Activated CD4-positive, alpha-beta T cell treated with anti-CD3 and anti-CD28 coated beads, Interleukin-2, amount 10 ng/mL, durations not matched to agents 7 days and 5 days (primary cell): ENCODE measurements at regions not wholly inside any gene's neighbourhood (a gene's known extent, or its start where the extent isn't known, plus 50 kb on each side); places are given as distances from the start of the nearest gene placed in this dataset.
A peak's percentile ranks its signal among the peaks of the same experiment; 100 is the strongest.
"Not testable (repeated sequence)": the region's sequence is repeated elsewhere in the genome, so short reads cannot be mapped to it uniquely, and the experiment has no call there.

Source experiments
- CTCF ChIA-PET: fragments of 350-600 bp; sonication (Branson Sonifier 250); formaldehyde crosslinking; loops from one replicate; lab custom pipeline; 2021; ENCODE audit warnings: antibody characterized with exemption; lab: Charles Lee
- POLR2A ChIA-PET: fragments of 350-600 bp; sonication (Branson Sonifier 250); formaldehyde crosslinking; loops from one replicate; lab custom pipeline; 2021; ENCODE audit warnings: antibody characterized with exemption; lab: Charles Lee
- DNase-seq: peaks from one replicate; pipeline ENCODE4 v3.0.0-alpha.2; 2020
- H3K27ac Mint-ChIP-seq: one replicate; pipeline ENCODE4 v1.8.0; 2021; ENCODE audit warnings: mild to moderate bottlenecking, moderate library complexity, mixed read lengths
- H3K27me3 Mint-ChIP-seq: one replicate; pipeline ENCODE4 v1.8.0; 2021; ENCODE audit warnings: mixed read lengths
- H3K36me3 Mint-ChIP-seq: one replicate; pipeline ENCODE4 v1.8.0; 2021; ENCODE audit warnings: low read depth, mixed read lengths
- H3K4me1 Mint-ChIP-seq: one replicate; pipeline ENCODE4 v1.8.0; 2021; ENCODE audit warnings: mixed read lengths
- H3K4me3 Mint-ChIP-seq: one replicate; pipeline ENCODE4 v1.8.0; 2021; ENCODE audit warnings: mild to moderate bottlenecking, moderate library complexity, mixed read lengths
- H3K9me3 Mint-ChIP-seq: one replicate; pipeline ENCODE4 v1.8.0; 2021; ENCODE audit warnings: mixed read lengths

- Mint-ChIP-seq H3K36me3 (no peaks in the 10 kb centered on the region), H3K27me3 (peaks cover 1% of the 10 kb centered on the region), H3K4me1 (no peaks in the 10 kb centered on the region), H3K9me3 (peaks cover 7% of the 10 kb centered on the region), H3K4me3 (no peak overlapping the region), H3K27ac (no peak overlapping the region)
- no peak for DNase-seq
- ChIA-PET POLR2A (no interaction called here), CTCF (no interaction called here)
Measured at GRCh38 chr12:97951717-97952116, 489.1 kb downstream of the RMST start.

- ChIA-PET CTCF (interaction anchor here (0.7 kb wide), 1 partner anchor 705 kb away, joined by 4 read pairs; no protein-coding TSS in a partner anchor), POLR2A (no interaction called here)
- H3K36me3 Mint-ChIP-seq = no peaks in the 10 kb centered on the region
- H3K27ac Mint-ChIP-seq = no peak overlapping the region
- H3K9me3 Mint-ChIP-seq = peaks cover 4% of the 10 kb centered on the region
- no peaks in the 10 kb centered on the region for H3K4me1 Mint-ChIP-seq
- no peak for DNase-seq
- H3K4me3 Mint-ChIP-seq = no peak overlapping the region
- H3K27me3 Mint-ChIP-seq = no peaks in the 10 kb centered on the region
Measured at GRCh38 chr12:97957109-97957508, 494.5 kb downstream of the RMST start.

DNA sequence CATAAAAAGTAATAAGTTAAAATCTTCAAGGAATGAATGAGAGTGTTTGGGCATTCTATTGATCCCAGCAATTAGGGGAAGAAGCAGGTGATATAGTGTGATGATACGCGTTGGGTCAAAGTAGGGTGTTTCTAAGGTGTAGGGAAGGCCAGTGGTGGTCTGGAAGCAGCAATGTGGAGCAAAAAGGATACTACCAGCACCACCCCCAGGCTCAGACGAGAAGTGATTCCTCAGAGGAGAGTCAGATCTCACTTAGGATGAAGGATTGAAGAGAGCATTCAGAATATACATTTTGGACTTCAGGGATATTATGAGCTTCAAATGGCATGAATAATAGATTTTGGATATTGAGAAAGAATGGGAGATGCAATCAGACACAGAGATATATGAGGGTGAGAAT, 497.6 kb downstream of the RMST start:
- POLR2A ChIA-PET = no interaction called here
- CTCF ChIA-PET = no interaction called here
- Mint-ChIP-seq H3K27ac (no peak overlapping the region), H3K4me3 (no peak overlapping the region), H3K36me3 (no peaks in the 10 kb centered on the region), H3K9me3 (peaks cover 4% of the 10 kb centered on the region), H3K27me3 (no peaks in the 10 kb centered on the region), H3K4me1 (no peaks in the 10 kb centered on the region)
- DNase-seq = no peak

DNA sequence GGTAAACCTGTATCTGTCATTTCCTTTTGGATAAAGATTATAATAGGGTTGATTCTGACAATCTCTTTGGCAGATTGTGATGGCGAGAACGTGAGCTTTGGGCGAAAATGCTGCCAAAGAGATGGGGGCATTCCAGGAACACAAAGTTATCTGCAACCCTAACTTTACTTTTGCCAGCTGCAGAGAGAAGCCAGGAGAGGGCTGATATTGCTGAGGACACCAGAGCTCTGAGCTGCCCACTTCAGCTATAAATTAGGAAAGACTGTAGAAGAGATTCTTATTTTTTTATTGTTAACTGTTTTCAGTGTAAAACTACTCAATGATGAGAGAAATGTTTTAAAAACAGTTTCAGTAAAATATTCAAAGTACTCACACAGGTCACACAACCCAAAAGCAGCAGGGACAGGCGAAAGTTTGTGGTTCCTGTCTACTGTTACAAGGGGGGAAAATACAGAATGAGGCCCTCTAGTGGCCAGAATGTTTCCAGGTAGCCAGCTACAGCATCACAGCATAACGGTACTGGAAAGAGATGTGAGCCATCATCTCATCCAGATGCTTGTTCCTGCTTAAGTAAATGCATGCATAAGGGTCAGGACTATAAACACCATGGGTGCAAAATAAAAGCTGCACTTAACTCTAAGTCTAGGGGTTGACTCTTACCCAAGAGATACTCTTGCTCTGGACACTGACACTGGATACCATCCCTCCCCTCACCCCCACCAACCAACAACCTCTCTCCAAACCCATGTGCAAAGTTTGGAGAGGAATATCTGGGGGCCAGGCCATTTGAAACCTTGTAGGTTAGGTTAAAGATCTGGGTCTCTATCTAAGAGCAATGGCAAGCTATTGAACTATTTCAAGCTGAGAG, 498.4 kb downstream of the RMST start:
- ChIA-PET CTCF (no interaction called here), POLR2A (no interaction called here)
- Mint-ChIP-seq H3K9me3 (peaks cover 4% of the 10 kb centered on the region), H3K4me1 (no peaks in the 10 kb centered on the region), H3K27me3 (no peaks in the 10 kb centered on the region), H3K36me3 (no peaks in the 10 kb centered on the region), H3K27ac (no peak overlapping the region), H3K4me3 (no peak overlapping the region)
- DNase-seq = peak; percentile 22

DNA sequence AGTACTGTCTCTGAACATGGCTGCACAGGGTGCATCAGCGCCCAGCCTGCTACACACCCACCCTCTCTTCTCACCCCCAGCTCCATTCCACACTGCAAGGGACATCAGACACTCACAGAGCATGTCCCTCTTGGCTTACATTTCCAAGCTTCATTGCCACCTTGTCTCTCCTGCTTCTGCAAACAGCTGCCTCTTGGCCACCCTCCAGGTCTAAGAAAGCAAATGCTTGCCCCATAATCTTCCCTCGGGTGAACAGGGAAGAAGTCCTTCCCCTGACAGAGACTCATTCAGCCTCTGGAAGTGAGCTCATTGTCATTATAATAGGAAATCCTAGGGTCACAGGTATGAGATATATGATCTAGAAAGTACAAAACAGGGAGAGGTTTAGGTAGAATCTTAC, 505.2 kb downstream of the RMST start:
- DNase-seq = no peak
- no peaks in the 10 kb centered on the region for H3K4me1 Mint-ChIP-seq
- no peak overlapping the region for H3K27ac Mint-ChIP-seq
- CTCF ChIA-PET = no interaction called here
- POLR2A ChIA-PET = no interaction called here
- H3K27me3 Mint-ChIP-seq = no peaks in the 10 kb centered on the region
- no peak overlapping the region for H3K4me3 Mint-ChIP-seq
- no peaks in the 10 kb centered on the region for H3K36me3 Mint-ChIP-seq
- H3K9me3 Mint-ChIP-seq = no peaks in the 10 kb centered on the region

DNA sequence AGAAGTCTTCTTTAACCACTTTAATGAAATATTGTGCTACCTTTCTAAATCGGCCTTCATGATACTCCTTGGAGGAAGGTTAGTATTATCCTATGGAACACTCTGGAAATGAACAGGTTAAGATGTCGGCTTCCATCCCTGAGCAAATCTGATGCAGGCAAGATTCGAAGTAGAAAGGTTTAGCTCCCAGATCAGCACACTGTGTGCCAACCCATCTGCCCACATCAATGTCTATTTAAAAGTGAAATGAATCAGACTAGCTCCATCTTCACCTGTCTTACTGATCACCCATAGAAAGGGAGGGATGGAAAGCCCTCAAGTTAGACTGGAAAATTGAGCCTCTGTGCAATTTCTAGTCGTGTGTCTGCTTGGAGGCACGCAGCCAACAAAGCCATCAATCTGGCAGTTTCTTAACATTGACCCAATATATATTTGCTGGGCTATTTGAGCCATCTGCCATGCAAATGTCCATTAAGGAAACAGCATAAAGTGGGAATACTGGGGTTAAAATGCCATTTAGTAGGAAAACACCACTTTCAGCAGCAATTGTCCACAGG, 506.1 kb downstream of the RMST start:
- no peak overlapping the region for H3K27ac Mint-ChIP-seq
- H3K36me3 Mint-ChIP-seq = no peaks in the 10 kb centered on the region
- H3K9me3 Mint-ChIP-seq = no peaks in the 10 kb centered on the region
- ChIA-PET CTCF (interaction anchor here (0.7 kb wide), 1 partner anchor 334 kb away, joined by 4 read pairs; no protein-coding TSS in a partner anchor), POLR2A (no interaction called here)
- no peak for DNase-seq
- no peaks in the 10 kb centered on the region for H3K27me3 Mint-ChIP-seq
- H3K4me1 Mint-ChIP-seq = no peaks in the 10 kb centered on the region
- H3K4me3 Mint-ChIP-seq = no peak overlapping the region

DNA sequence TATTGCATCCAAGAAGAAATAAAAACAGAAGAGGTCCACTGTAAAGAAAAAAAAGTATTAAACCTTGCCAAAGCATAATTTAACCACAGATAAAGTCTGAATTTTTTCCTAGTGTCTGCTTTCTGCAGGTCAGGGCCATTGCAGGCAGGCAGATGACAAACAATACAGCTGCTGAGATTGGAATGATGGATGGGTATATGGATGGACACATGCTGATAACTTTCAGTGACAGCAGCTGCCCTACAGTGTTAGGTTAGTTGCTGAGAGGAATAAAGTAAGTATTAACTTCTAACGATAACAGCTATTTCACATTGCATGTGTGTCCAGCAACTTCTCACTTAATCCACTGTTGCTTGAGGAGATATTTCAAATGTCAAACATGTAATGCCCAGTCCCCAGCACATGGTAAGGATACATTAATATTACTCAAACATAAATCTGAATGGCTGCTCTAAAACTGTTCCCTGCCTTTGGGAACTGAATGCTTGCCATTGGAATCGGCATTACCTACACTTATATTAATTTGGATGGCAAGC, 515.3 kb downstream of the RMST start:
- ChIA-PET POLR2A (no interaction called here), CTCF (no interaction called here)
- Mint-ChIP-seq H3K36me3 (no peaks in the 10 kb centered on the region), H3K27ac (no peak overlapping the region), H3K27me3 (no peaks in the 10 kb centered on the region), H3K4me1 (no peaks in the 10 kb centered on the region), H3K4me3 (no peak overlapping the region), H3K9me3 (no peaks in the 10 kb centered on the region)
- no peak for DNase-seq

DNA sequence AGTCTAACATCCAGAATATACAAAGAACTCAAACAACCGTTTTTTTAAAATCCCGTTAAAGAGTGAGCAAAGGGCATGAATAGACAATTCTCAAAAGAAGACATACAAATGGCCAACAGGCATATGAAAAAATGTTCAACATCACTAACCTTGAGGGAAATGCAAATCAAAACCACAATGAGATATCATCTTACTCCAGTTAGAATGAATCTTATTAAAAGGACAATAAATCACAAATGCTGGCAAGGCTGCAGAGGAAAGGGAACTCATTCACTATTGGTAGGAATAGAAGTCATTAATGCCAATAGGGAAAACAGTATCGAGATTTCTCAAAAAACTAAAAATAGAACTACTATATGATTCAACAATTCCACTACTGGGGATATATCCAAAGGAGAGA, 520.1 kb downstream of the RMST start:
- no peak overlapping the region for H3K4me3 Mint-ChIP-seq
- no peaks in the 10 kb centered on the region for H3K27me3 Mint-ChIP-seq
- POLR2A ChIA-PET = no interaction called here
- no peaks in the 10 kb centered on the region for H3K9me3 Mint-ChIP-seq
- DNase-seq = no peak
- no peak overlapping the region for H3K27ac Mint-ChIP-seq
- H3K36me3 Mint-ChIP-seq = no peaks in the 10 kb centered on the region
- CTCF ChIA-PET = no interaction called here
- H3K4me1 Mint-ChIP-seq = no peaks in the 10 kb centered on the region

- ChIA-PET POLR2A (no interaction called here), CTCF (no interaction called here)
- H3K36me3 Mint-ChIP-seq = no peaks in the 10 kb centered on the region
- no peaks in the 10 kb centered on the region for H3K27me3 Mint-ChIP-seq
- H3K27ac Mint-ChIP-seq = no peak overlapping the region
- no peaks in the 10 kb centered on the region for H3K4me1 Mint-ChIP-seq
- H3K4me3 Mint-ChIP-seq = no peak overlapping the region
- DNase-seq = no peak
- H3K9me3 Mint-ChIP-seq = no peaks in the 10 kb centered on the region
Measured at GRCh38 chr12:97983796-97984195, 521.2 kb downstream of the RMST start.

DNA sequence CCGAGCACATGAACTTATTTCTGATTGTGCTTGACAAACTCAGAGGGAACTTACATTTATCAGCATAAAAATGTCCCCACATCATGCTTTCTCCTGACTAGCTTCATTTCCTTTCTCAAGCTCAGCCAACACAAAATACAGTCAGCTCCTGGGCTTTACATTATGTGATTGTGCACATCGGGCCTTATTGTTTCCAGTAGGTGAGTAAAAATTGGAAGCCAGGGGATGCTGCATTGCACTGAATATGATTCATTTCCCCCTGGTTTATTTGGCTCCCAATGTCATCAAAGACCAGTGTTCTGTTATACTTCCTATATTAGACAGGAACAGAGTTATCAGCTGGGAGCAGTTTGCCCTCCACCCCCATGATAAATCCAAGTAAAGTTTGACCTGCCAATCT, 521.8 kb downstream of the RMST start:
- DNase-seq = no peak

DNA sequence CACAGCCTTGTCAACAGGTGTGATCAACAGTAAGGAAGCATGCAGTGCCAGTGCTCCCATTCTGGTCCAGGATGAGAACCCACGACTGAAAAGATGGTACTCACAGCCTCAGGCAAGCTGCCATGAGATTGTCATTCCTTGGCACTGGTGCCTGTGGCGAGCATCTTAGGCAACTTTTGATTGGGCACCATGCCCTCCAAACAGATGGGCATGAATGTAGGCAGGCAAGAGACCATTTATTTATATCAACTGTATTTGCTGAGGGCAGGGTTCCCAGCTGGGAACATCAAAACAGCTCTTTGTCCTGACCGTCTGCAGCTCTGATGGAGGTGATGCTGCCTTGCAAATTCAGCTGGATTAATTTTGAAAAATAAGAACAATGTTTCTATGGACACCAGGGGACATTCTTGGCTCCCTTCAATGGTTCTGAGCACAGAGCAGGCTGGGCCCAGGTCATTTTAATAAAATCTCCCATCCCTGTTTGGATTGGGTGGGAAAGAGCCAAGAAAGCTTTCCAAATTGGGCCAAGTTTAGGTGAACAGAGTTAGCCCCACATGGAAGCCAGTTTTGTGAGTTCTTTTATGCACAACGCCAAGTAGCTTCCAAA, 522.5 kb downstream of the RMST start:
- ChIA-PET CTCF (no interaction called here), POLR2A (interaction anchor here (0.7 kb wide), 1 partner anchor 415 kb away, joined by 3 read pairs; no protein-coding TSS in a partner anchor)
- Mint-ChIP-seq H3K27ac (no peak overlapping the region), H3K9me3 (no peaks in the 10 kb centered on the region), H3K4me3 (no peak overlapping the region), H3K4me1 (no peaks in the 10 kb centered on the region), H3K36me3 (no peaks in the 10 kb centered on the region), H3K27me3 (no peaks in the 10 kb centered on the region)
- no peak for DNase-seq

More for the DNA sequence above, 521.8 kb downstream of the RMST start:
- CTCF ChIA-PET = no interaction called here
- Mint-ChIP-seq H3K4me1 (no peaks in the 10 kb centered on the region), H3K27ac (no peak overlapping the region), H3K27me3 (no peaks in the 10 kb centered on the region), H3K9me3 (no peaks in the 10 kb centered on the region), H3K36me3 (no peaks in the 10 kb centered on the region), H3K4me3 (no peak overlapping the region)
- POLR2A ChIA-PET = no interaction called here

DNA sequence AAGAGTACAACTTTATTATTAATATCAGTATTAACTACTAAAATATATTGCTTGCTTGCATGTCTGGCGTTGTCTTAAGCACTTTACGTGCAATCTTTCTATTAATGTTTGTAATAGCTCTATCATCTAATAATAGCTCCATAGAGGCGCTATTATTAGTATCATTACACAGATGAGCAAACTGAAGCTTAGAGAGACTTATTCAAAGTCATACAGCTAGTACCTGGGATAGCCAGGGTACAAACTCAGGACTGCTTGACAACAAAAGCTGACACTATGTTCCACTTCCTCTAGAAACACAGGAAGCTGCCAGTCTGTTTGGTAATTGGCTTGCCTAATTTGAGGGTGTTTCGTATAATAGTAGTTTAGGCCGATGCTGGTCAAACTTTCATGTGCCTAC, 523.2 kb downstream of the RMST start:
- ChIA-PET POLR2A (no interaction called here), CTCF (no interaction called here)
- Mint-ChIP-seq H3K27ac (no peak overlapping the region), H3K27me3 (no peaks in the 10 kb centered on the region), H3K9me3 (no peaks in the 10 kb centered on the region), H3K4me1 (no peaks in the 10 kb centered on the region), H3K4me3 (no peak overlapping the region), H3K36me3 (no peaks in the 10 kb centered on the region)
- DNase-seq = no peak

DNA sequence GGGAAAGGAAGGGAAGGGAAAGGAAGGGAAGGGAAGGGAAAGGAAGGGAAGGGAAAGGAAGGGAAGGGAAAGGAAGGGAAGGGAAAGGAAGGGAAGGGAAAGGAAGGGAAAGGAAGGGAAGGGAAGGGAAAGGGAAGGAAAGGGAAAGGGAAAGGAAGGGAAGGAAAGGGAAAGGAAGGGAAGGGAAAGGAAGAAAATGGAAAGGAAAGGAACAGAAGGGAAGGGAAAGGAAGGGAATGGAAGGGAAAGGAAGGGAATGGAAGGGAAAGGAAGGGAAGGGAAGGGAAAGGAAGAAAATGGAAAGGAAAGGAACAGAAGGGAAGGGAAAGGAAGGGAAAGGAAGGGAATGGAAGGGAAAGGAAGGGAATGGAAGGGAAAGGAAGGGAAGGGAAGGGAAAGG, 526.0 kb downstream of the RMST start:
- CTCF ChIA-PET, DNase-seq, H3K27me3 Mint-ChIP-seq, H3K27ac Mint-ChIP-seq, H3K9me3 Mint-ChIP-seq, H3K36me3 Mint-ChIP-seq, H3K4me1 Mint-ChIP-seq, H3K4me3 Mint-ChIP-seq: not testable (repeated sequence)
- POLR2A ChIA-PET = interaction anchor here (0.6 kb wide), 1 partner anchor 352 kb away, joined by 4 read pairs; no protein-coding TSS in a partner anchor
